D341Med (cell line): ENCODE measurements at regions not wholly inside any gene's neighbourhood (a gene's known extent, or its start where the extent isn't known, plus 50 kb on each side); places are given as distances from the start of the nearest gene placed in this dataset.

Source experiments
- DNase-seq: peaks from one replicate; pipeline ENCODE4 v3.0.0; 2012; ENCODE audit warnings: low spot score

- no peak for DNase-seq
Observed at GRCh38 chr6:93784794-93785693, 365.7 kb upstream of the EPHA7 start.

GRCh38 chr6:93779086-93779841, 359.9 kb upstream of the EPHA7 start:
- no peak for DNase-seq

DNA sequence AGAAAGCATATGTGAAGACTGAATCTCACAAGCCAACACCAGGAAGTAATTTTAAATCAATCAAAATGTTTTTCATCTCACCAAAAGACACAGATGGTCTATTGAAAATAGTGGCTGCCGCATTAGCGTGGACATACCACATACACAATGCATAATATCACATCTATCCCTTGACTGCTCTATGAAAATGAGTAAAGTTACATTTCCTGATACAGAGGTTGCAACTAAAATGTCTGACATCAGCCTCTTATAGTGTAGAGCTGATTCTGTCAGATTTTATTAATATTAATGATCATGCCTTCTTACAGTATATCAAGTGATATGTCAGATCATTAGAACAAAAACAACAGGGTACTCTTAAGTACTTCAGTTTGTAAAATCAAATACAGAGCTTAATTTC, 339.8 kb upstream of the EPHA7 start:
- no peak for DNase-seq

- DNase-seq, result no peak
Observed at GRCh38 chr6:93751969-93752368, 332.6 kb upstream of the EPHA7 start.

GRCh38 chr6:93749930-93750329, 330.6 kb upstream of the EPHA7 start:
- no peak for DNase-seq

DNA sequence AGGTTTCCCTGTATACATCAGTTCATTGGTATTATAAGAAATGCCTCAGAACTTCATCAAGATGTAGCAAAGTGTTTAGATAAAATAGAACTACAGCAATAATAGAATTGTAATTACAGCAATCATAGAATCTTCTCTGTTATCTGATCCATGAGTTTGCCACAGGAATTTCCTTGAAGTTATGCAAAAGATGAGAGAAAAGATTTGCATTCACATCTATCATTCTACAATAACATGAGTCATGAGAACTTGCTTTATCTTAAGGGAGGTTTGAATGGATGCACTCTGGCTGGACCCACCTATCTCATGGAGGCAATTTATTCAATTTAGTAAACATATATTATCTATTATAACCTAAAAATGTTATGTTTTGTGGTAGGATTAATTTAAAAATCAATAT, 329.8 kb upstream of the EPHA7 start:
- DNase-seq, result no peak

DNA sequence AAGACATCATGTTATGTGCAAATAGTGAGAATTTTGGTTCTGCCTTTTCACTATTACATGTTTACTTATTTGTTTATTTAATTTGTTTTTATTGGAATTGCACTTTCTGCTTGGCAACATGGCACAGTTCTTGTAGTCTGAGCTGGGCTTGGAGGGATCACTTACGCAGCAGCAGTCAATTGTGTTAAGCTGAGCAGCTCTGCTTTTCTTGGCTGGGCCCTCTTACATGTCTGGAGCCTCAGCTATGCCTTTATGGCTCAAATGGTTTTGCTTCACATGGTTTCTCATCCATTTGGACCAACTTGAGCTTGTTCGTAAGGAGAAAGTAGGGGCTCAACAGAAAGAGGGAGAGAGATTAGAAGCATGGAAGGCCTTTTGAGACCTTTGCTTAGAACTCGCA, 327.5 kb upstream of the EPHA7 start:
- DNase-seq, result no peak

- no peak for DNase-seq
Observed at GRCh38 chr6:93745306-93745705, 325.9 kb upstream of the EPHA7 start.

- no peak for DNase-seq
Observed at GRCh38 chr6:93735099-93735498, 315.7 kb upstream of the EPHA7 start.

- DNase-seq, result no peak
Observed at GRCh38 chr6:93731306-93731705, 311.9 kb upstream of the EPHA7 start.

DNA sequence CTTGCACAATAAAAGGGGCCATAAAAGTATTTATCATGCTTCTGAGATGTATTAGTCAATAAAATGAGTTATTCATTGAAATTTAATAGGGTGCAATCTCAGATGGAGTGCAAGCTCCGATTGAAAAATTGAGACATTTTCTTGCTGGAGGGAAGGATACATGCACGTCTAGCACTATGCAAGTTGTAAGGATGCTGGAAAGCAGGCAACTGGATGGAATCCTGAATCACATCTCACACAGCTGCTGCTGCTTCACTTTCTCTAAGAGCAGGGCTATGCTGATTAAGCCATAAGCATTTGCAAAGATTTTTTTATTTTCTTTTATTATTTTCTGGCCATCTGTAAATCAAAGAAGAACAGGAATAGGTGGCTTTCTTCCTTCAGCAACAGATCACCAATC, 308.8 kb upstream of the EPHA7 start:
- no peak for DNase-seq

DNA sequence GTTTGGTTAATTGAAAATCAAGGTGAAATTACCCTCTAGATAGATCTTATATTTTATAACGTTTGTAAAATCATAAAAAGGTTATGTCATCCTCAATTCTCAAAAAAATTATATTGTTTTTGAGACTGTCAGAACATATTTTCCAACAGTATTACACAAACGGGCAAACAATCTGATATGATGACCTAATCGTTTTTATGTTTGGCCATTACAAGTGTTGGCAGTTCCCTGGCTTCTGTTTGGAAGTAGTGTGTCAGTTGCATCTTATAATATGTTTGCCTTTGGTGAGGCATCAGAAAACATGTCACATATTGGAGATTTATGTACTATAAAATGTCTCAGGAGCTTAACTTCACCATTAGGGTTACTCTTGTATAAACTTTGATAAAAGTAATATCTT, 308.1 kb upstream of the EPHA7 start:
- no peak for DNase-seq

- DNase-seq, result peak; percentile 53
Observed at GRCh38 chr6:93721386-93722048, 302.2 kb upstream of the EPHA7 start.

DNA sequence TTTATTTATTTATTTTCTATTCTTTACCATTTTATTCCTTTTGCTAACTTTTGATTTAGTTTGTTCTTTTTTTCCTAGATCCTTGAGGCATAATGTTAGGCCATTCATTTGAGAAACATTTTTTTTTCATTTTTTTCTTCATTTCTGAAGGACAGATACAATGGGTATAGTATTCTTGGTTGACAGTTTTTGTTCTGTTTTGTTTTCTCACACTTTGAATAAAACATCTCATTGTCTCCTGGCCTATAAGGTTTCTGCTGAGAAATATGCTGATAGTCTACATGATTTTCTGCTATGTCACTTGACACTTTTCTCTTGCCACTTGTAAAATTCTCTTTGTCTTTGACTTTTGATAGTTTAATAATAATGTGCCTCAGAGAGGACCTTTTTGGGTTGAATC, 294.6 kb upstream of the EPHA7 start:
- no peak for DNase-seq

GRCh38 chr6:93703431-93703830, 284.1 kb upstream of the EPHA7 start:
- DNase-seq, result no peak

GRCh38 chr6:93701526-93701925, 282.2 kb upstream of the EPHA7 start:
- no peak for DNase-seq

- no peak for DNase-seq
Observed at GRCh38 chr6:93685494-93685893, 266.1 kb upstream of the EPHA7 start.

- no peak for DNase-seq
Observed at GRCh38 chr6:93684339-93684738, 265.0 kb upstream of the EPHA7 start.

GRCh38 chr6:93679836-93680235, 260.5 kb upstream of the EPHA7 start:
- no peak for DNase-seq

- DNase-seq, result no peak
Observed at GRCh38 chr6:93678841-93679454, 259.6 kb upstream of the EPHA7 start.

DNA sequence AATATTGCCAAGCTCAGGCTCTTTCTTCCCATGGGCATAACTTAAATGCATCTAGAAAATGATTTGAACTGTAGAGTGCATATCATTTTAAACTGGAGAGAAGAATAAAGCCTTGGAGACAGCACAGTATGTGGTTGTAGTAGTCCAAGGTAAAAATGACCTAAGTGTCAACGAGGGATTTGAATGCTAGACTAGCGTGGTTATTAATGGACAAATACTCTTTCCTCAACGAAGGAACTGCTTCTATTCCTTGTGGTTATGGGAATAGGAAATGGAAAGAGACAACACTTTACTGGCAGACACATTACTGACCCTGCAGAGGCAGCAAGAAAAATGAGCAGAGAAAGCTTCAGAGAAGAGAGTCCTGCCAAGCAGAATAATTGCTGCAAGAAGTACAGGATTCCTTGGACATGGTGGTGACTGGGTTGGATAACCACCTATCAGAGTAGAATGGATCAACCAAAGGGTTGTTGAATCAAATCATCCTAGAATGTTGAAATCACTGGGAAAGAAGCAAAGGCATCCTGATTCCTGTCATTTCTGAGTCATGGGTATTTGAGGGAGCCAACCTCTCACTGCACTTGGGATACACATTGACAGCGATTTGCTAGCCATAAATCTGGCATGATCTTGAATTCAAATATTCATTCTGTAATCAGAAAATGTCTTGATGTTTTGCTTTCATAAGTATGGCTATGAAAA, 258.1 kb upstream of the EPHA7 start:
- no peak for DNase-seq

GRCh38 chr6:93676581-93676980, 257.2 kb upstream of the EPHA7 start:
- DNase-seq, result no peak
